Astrocyte of the hippocampus (primary cell): ENCODE measurements at regions not wholly inside any gene's neighbourhood (a gene's known extent, or its start where the extent isn't known, plus 50 kb on each side); places are given as distances from the start of the nearest gene placed in this dataset.

Source experiments
- DNase-seq: peaks from one replicate; pipeline ENCODE4 v3.0.0; 2011; ENCODE audit warnings: low read depth, low spot score

- DNase-seq: no peak
These were observed 328.9 kb downstream of the SEC23A start for GRCh38 chr14:38774162-38774561.

GRCh38 chr14:38770251-38770650 is 332.8 kb downstream of the SEC23A start:
- no peak for DNase-seq

GRCh38 chr14:38762845-38763244 is 340.2 kb downstream of the SEC23A start:
- no peak for DNase-seq

- DNase-seq: peak; percentile 58
These were observed 340.6 kb downstream of the SEC23A start for GRCh38 chr14:38762426-38762825.

- DNase-seq: no peak
These were observed 342.0 kb downstream of the SEC23A start for GRCh38 chr14:38761033-38761432.

GRCh38 chr14:38758661-38759060 is 344.4 kb downstream of the SEC23A start:
- peak; percentile 16 for DNase-seq

GRCh38 chr14:38755036-38755435 is 348.0 kb downstream of the SEC23A start:
- peak; percentile 66 for DNase-seq

- DNase-seq: no peak
These were observed 350.3 kb downstream of the SEC23A start for GRCh38 chr14:38752750-38753149.

- no peak for DNase-seq
These were observed 350.7 kb downstream of the SEC23A start for GRCh38 chr14:38752341-38752740.

- DNase-seq: no peak
These were observed 351.6 kb downstream of the SEC23A start for GRCh38 chr14:38751459-38751858.

GRCh38 chr14:38749936-38750335 is 353.1 kb downstream of the SEC23A start:
- DNase-seq: no peak

GRCh38 chr14:38745861-38746260 is 357.2 kb downstream of the SEC23A start:
- DNase-seq: no peak

GRCh38 chr14:38743966-38744584 is 359.0 kb downstream of the SEC23A start:
- no peak for DNase-seq

- DNase-seq: no peak
These were observed 365.2 kb downstream of the SEC23A start for GRCh38 chr14:38737686-38738407.

GRCh38 chr14:38735005-38735404 is 368.0 kb downstream of the SEC23A start:
- no peak for DNase-seq

GRCh38 chr14:38731962-38732361 is 371.1 kb downstream of the SEC23A start:
- peak; percentile 25 for DNase-seq

- DNase-seq: no peak
These were observed 372.6 kb downstream of the SEC23A start for GRCh38 chr14:38730420-38730819.

- no peak for DNase-seq
These were observed 375.3 kb downstream of the SEC23A start for GRCh38 chr14:38727731-38728130.

- DNase-seq: no peak
These were observed 378.4 kb downstream of the SEC23A start for GRCh38 chr14:38724621-38725020.

GRCh38 chr14:38723959-38724358 is 379.1 kb downstream of the SEC23A start:
- peak; percentile 51 for DNase-seq

GRCh38 chr14:38723277-38723676 is 379.8 kb downstream of the SEC23A start:
- DNase-seq: no peak

GRCh38 chr14:38721822-38722431 is 381.1 kb downstream of the SEC23A start:
- DNase-seq: peak; percentile 80

GRCh38 chr14:38718519-38718918 is 384.5 kb downstream of the SEC23A start:
- DNase-seq: no peak
